ENCODE measurements at regions not wholly inside any gene's neighbourhood (a gene's known extent, or its start where the extent isn't known, plus 50 kb on each side); places are given as distances from the start of the nearest gene placed in this dataset.

- no peaks in the 10 kb centered on the region for H3K27me3 ChIP-seq
- H3K9me3 ChIP-seq, result no peaks in the 10 kb centered on the region
- TF ChIP-seq CTCF (IDR thresholded peaks at IDR 0.05), result no peak
- H3K4me1 ChIP-seq, result peaks cover 1% of the 10 kb centered on the region
- DNase-seq, result peak; percentile 45
- no peak overlapping the region for H3K27ac ChIP-seq
- H3K36me3 ChIP-seq, result no peaks in the 10 kb centered on the region
- intact Hi-C loops (cut with DNase I), result no loop called here
- H3K9ac ChIP-seq (ENCODE audit: low read depth in 2 of 2, low read length in 2 of 2), result no peak overlapping the region
- H3K4me3 ChIP-seq, result no peak overlapping the region
Measured at GRCh38 chr3:107981471-107982111, 109.2 kb downstream of the CD47 start.

- Histone ChIP-seq H3K27me3 (no peaks in the 10 kb centered on the region), H3K9me3 (no peaks in the 10 kb centered on the region), H3K4me1 (no peaks in the 10 kb centered on the region), H3K9ac (ENCODE audit: low read depth in 2 of 2, low read length in 2 of 2) (no peak overlapping the region), H3K36me3 (no peaks in the 10 kb centered on the region), H3K4me3 (no peak overlapping the region), H3K27ac (no peak overlapping the region)
- no peak for DNase-seq
- intact Hi-C loops (cut with DNase I), result no loop called here
- TF ChIP-seq CTCF (IDR thresholded peaks at IDR 0.05), result no peak
Measured at GRCh38 chr3:107979538-107979937, 111.3 kb downstream of the CD47 start.

GRCh38 chr3:107978131-107979055 lies 112.4 kb downstream of the CD47 start:
- no peak for DNase-seq
- no peaks in the 10 kb centered on the region for H3K27me3 ChIP-seq
- H3K36me3 ChIP-seq, result no peaks in the 10 kb centered on the region
- intact Hi-C loops (cut with DNase I), result no loop called here
- no peak for TF ChIP-seq CTCF (IDR thresholded peaks at IDR 0.05)
- no peaks in the 10 kb centered on the region for H3K4me1 ChIP-seq
- no peak overlapping the region for H3K27ac ChIP-seq
- no peak overlapping the region for H3K4me3 ChIP-seq
- H3K9ac ChIP-seq (ENCODE audit: low read depth in 2 of 2, low read length in 2 of 2), result no peak overlapping the region
- H3K9me3 ChIP-seq, result no peaks in the 10 kb centered on the region

GRCh38 chr3:107977221-107978130 lies 113.4 kb downstream of the CD47 start:
- no peak overlapping the region for H3K27ac ChIP-seq
- no peak for TF ChIP-seq CTCF (IDR thresholded peaks at IDR 0.05)
- no peaks in the 10 kb centered on the region for H3K27me3 ChIP-seq
- DNase-seq, result no peak
- H3K4me1 ChIP-seq, result no peaks in the 10 kb centered on the region
- intact Hi-C loops (cut with DNase I), result no loop called here
- H3K36me3 ChIP-seq, result no peaks in the 10 kb centered on the region
- no peaks in the 10 kb centered on the region for H3K9me3 ChIP-seq
- no peak overlapping the region for H3K4me3 ChIP-seq
- H3K9ac ChIP-seq (ENCODE audit: low read depth in 2 of 2, low read length in 2 of 2), result no peak overlapping the region

DNA sequence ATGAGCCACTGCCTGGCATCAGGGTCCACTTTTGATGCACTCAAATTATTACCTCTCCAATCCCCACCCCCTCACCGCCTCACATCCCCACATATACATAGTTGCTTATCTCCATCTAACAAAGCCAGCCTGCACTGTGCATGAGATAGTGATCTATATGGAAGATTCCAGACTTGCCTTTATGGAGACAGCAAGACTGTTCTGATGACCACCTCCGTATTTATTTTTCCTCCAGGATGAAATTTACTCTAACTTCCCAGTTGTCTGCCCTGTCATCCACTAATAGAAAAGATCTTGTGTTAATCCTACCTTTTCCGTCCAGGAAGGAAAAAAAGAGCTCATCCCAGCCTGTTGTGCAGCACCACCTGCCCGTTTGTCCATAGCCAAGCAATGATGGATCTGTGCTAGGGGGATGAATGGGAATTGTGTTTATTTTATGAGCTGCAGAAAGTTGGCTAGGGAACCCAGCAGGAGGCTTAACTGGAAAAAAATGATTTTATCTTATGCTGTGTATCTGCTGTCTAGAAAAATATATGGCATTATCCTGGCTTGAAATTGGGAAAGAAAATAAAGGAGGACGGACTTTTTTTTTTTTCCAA lies 114.5 kb downstream of the CD47 start:
- no peaks in the 10 kb centered on the region for H3K27me3 ChIP-seq
- no peaks in the 10 kb centered on the region for H3K4me1 ChIP-seq
- H3K9ac ChIP-seq (ENCODE audit: low read depth in 2 of 2, low read length in 2 of 2), result no peak overlapping the region
- TF ChIP-seq CTCF (IDR thresholded peaks at IDR 0.05), result no peak
- H3K9me3 ChIP-seq, result no peaks in the 10 kb centered on the region
- H3K36me3 ChIP-seq, result no peaks in the 10 kb centered on the region
- H3K4me3 ChIP-seq, result no peak overlapping the region
- intact Hi-C loops (cut with DNase I), result no loop called here
- no peak for DNase-seq
- H3K27ac ChIP-seq, result no peak overlapping the region

Measured in colonic mucosa (tissue), 4 donors.